HCT116 (cell line): ENCODE measurements at regions not wholly inside any gene's neighbourhood (a gene's known extent, or its start where the extent isn't known, plus 50 kb on each side); places are given as distances from the start of the nearest gene placed in this dataset.

Experiments used
- ATAC-seq: fragments of 200-7000 bp; cut with Tn5 transposase; 2 replicates; pipeline ENCODE4 v1.9.1; 2020; ENCODE audit warnings: mild to moderate bottlenecking, moderate library complexity
- BruUV-seq: library from RNA; stranded (reverse); fragments of 400-500 nt; replicated peaks from 2 replicates; lab custom pipeline; 2021; lab: Mats Ljungman, UMichigan
- CTCF ChIA-PET: fragments of 300-600 bp; sonication (Branson Sonifier 250); formaldehyde crosslinking; loops from one replicate; lab custom pipeline; 2021; ENCODE audit warnings: antibody characterized with exemption; lab: Charles Lee
- POLR2A ChIA-PET: fragments of 300-600, 350-600 bp; sonication (Branson Sonifier 250); formaldehyde crosslinking; loops from one replicate; lab custom pipeline; 2021; ENCODE audit warnings: antibody characterized with exemption; lab: Charles Lee
- RAD21 ChIA-PET, 2 experiments: fragments of 300-600 bp; sonication (Branson Sonifier 250); formaldehyde crosslinking; loops; one replicate each; lab custom pipeline; 2023; ENCODE audit warnings: low total read pairs in 2 of 2; ENCODE audit not compliant: uncharacterized antibody in 2 of 2, unreplicated experiment in 2 of 2, low non-redundant PET in 1 of 2; lab: Charles Lee
- DNase-seq: peaks from one replicate; pipeline ENCODE4 v3.0.0-alpha.2; 2010; ENCODE audit warnings: low read depth, low spot score
- H2AFZ ChIP-seq: fragments of 200-600 bp; shearing (Covaris generic), sonication (generic); 2 replicates; pipeline ENCODE4 v1.6.1; 2017; ENCODE audit warnings: low read depth, mixed run types, mixed read lengths, antibody characterized with exemption, low read length; ENCODE audit not compliant: poor library complexity, severe bottlenecking
- H3K27ac ChIP-seq: 2 replicates; pipeline ENCODE4 v1.5.1; 2012; ENCODE audit warnings: low read depth, low read length
- H3K27me3 ChIP-seq: fragments of 200-600 bp; sonication (generic); 2 replicates; pipeline ENCODE4 v1.6.1; 2016; ENCODE audit warnings: mixed run types, low read length, mixed read lengths; ENCODE audit not compliant: insufficient read depth
- H3K36me3 ChIP-seq, 2 experiments: fragments of 200-500 bp in 1 of 2; fragments of 200-600 bp in 1 of 2; sonication (Bioruptor generic) in 1 of 2; sonication (generic) in 1 of 2; 2 replicates each; pipeline versions ENCODE4 v1.5.1 to v1.6.1; 2014 to 2016; ENCODE audit warnings: low read length in 2 of 2, inconsistent platforms in 1 of 2, mixed read lengths in 1 of 2, mixed run types in 1 of 2; ENCODE audit not compliant: insufficient read depth in 2 of 2, control insufficient read depth in 1 of 2
- H3K4me1 ChIP-seq, 2 experiments: fragments of 200-600 bp in 1 of 2; sonication (generic) in 1 of 2; 2 replicates each; pipeline versions ENCODE4 v1.5.1 to v1.6.1; 2012 to 2017; ENCODE audit warnings: low read length in 2 of 2, inconsistent platforms in 1 of 2, mild to moderate bottlenecking in 1 of 2, mixed read lengths in 1 of 2, mixed run types in 1 of 2, moderate library complexity in 1 of 2; ENCODE audit not compliant: insufficient read depth in 2 of 2, control insufficient read depth in 1 of 2
- H3K4me2 ChIP-seq: fragments of 200-600 bp; sonication (generic); 2 replicates; pipeline ENCODE4 v1.6.1; 2017; ENCODE audit warnings: mixed run types, low read length, mixed read lengths
- H3K4me3 ChIP-seq, 2 experiments: fragments of 200-600 bp in 1 of 2; sonication (generic) in 1 of 2; replicated peaks in 1 of 2; 2 replicates each; pipeline ENCODE4 v1.5.1; 2011 to 2016; ENCODE audit warnings: low read length in 2 of 2, control low read depth in 1 of 2, low read depth in 1 of 2, mild to moderate bottlenecking in 1 of 2, mixed read lengths in 1 of 2, mixed run types in 1 of 2
- H3K79me2 ChIP-seq: fragments of 200-600 bp; sonication (generic); 2 replicates; pipeline ENCODE4 v1.6.1; 2017; ENCODE audit warnings: mild to moderate bottlenecking, mixed run types, low read length, moderate library complexity, mixed read lengths; ENCODE audit not compliant: insufficient read depth
- H3K9ac ChIP-seq: fragments of 200-600 bp; sonication (generic); 2 replicates; pipeline ENCODE4 v1.6.1; 2016; ENCODE audit warnings: low read length, mixed read lengths
- H3K9me2 ChIP-seq: fragments of 200-600 bp; sonication (generic), shearing (Covaris generic); 2 replicates; pipeline ENCODE4 v1.6.1; 2017; ENCODE audit warnings: mixed run types, mild to moderate bottlenecking, moderate library complexity; ENCODE audit not compliant: insufficient read depth
- H3K9me3 ChIP-seq, 2 experiments: fragments of 200-500 bp in 1 of 2; fragments of 200-600 bp in 1 of 2; sonication (Bioruptor generic) in 1 of 2; sonication (generic) in 1 of 2; 2 replicates each; pipeline ENCODE4 v1.6.1; 2014 to 2017; ENCODE audit warnings: low read length in 2 of 2, mixed read lengths in 2 of 2, inconsistent platforms in 1 of 2, low read depth in 1 of 2, mild to moderate bottlenecking in 1 of 2, mixed run types in 1 of 2, moderate library complexity in 1 of 2; ENCODE audit not compliant: control insufficient read depth in 1 of 2, insufficient read depth in 1 of 2
- H4K20me1 ChIP-seq: fragments of 200-600 bp; sonication (generic), shearing (Covaris generic); 2 replicates; pipeline ENCODE4 v1.6.1; 2017; ENCODE audit warnings: mixed run types, mild to moderate bottlenecking, moderate library complexity; ENCODE audit not compliant: insufficient read depth
- ATF3 ChIP-seq: IDR thresholded peaks from 2 replicates; pipeline ENCODE4 v1.6.1; 2012
- CBX3 ChIP-seq: IDR thresholded peaks from 2 replicates; pipeline ENCODE4 v1.6.1; 2012; ENCODE audit warnings: low read depth
- CEBPB ChIP-seq: IDR thresholded peaks from 2 replicates; pipeline ENCODE4 v1.6.1; 2012; ENCODE audit warnings: low read depth
- CTCF ChIP-seq, 3 experiments: fragments of 200-600 bp in 1 of 3; sonication (generic) in 1 of 3; IDR thresholded peaks in 2 of 3; conservative IDR thresholded peaks in 1 of 3; 2 replicates each; pipeline ENCODE4 v1.5.1; 2012 to 2017; ENCODE audit warnings: low read depth in 2 of 3, low read length in 2 of 3, antibody characterized with exemption in 1 of 3, borderline replicate concordance in 1 of 3, control low read depth in 1 of 3, mild to moderate bottlenecking in 1 of 3, mixed read lengths in 1 of 3, mixed run types in 1 of 3, moderate library complexity in 1 of 3; ENCODE audit not compliant: insufficient read depth in 1 of 3
- EGR1 ChIP-seq: IDR thresholded peaks from 2 replicates; pipeline ENCODE4 v1.6.1; 2012; ENCODE audit warnings: low read depth
- ELF1 ChIP-seq: IDR thresholded peaks from 2 replicates; pipeline ENCODE4 v1.6.1; 2012; ENCODE audit warnings: low read depth, borderline replicate concordance
- EZH2phosphoT487 ChIP-seq: fragments of 200-600 bp; IDR thresholded peaks from 2 replicates; pipeline ENCODE4 v1.6.1; 2018; ENCODE audit warnings: antibody characterized with exemption, borderline replicate concordance
- FOSL1 ChIP-seq: IDR thresholded peaks from 2 replicates; pipeline ENCODE4 v1.6.1; 2012; ENCODE audit warnings: low read depth
- JUND ChIP-seq: IDR thresholded peaks from 2 replicates; pipeline ENCODE4 v1.6.1; 2012
- MAX ChIP-seq: IDR thresholded peaks from 2 replicates; pipeline ENCODE4 v1.6.1; 2012
- POLR2A ChIP-seq: IDR thresholded peaks from 2 replicates; pipeline ENCODE4 v1.7.0; 2011; ENCODE audit warnings: borderline replicate concordance; ENCODE audit not compliant: insufficient read depth, insufficient read length; ENCODE audit errors: extremely low read depth
- POLR2AphosphoS5 ChIP-seq: IDR thresholded peaks from 2 replicates; pipeline ENCODE4 v1.6.1; 2011; ENCODE audit warnings: mild to moderate bottlenecking, low read depth, low read length, moderate library complexity
- RAD21 ChIP-seq: IDR thresholded peaks from 2 replicates; pipeline ENCODE4 v1.6.1; 2012; ENCODE audit warnings: low read depth, mild to moderate bottlenecking
- REST ChIP-seq: IDR thresholded peaks from 2 replicates; pipeline ENCODE4 v1.6.1; 2012; ENCODE audit warnings: low read depth
- SIN3A ChIP-seq: IDR thresholded peaks from 2 replicates; pipeline ENCODE4 v1.6.1; 2012; ENCODE audit warnings: low read depth
- SP1 ChIP-seq: IDR thresholded peaks from 2 replicates; pipeline ENCODE4 v1.6.1; 2012; ENCODE audit warnings: low read depth
- TCF7L2 ChIP-seq: IDR thresholded peaks from 2 replicates; pipeline ENCODE4 v1.7.0; 2011; ENCODE audit warnings: borderline replicate concordance, inconsistent platforms; ENCODE audit not compliant: insufficient read depth, insufficient read length; ENCODE audit errors: extremely low read depth
- YY1 ChIP-seq: IDR thresholded peaks from 2 replicates; pipeline ENCODE4 v1.6.1; 2011; ENCODE audit warnings: low read length, low read depth, moderate library complexity, mild to moderate bottlenecking; ENCODE audit not compliant: insufficient replicate concordance; ENCODE audit errors: extremely low read depth
- ZBTB33 ChIP-seq: IDR thresholded peaks from 2 replicates; pipeline ENCODE4 v1.6.1; 2011; ENCODE audit warnings: mild to moderate bottlenecking, low read length, moderate library complexity; ENCODE audit not compliant: insufficient replicate concordance; ENCODE audit errors: extremely low read depth
- ZFX ChIP-seq: fragments of 450-650 bp; IDR thresholded peaks from 2 replicates; pipeline ENCODE4 v1.6.1; 2017
- intact Hi-C: fragments of 100-400 bp; cut with micrococcal nuclease; formaldehyde crosslinking; loops from 2 replicates; pipeline ENCODE4 v1.10.0; 2022

GRCh38 chr3:137172728-137173127 is 214.9 kb downstream of the IL20RB start:
- POLR2A ChIA-PET, result no interaction called here
- no peaks in the 10 kb centered on the region for H3K36me3 ChIP-seq

More at GRCh38 chr3:137172728-137173127, 214.9 kb downstream of the IL20RB start:
- ChIA-PET RAD21 (no interaction called here), CTCF (no interaction called here)
- BruUV-seq, result no TSS peak
- Histone ChIP-seq H3K79me2 (no peaks in the 10 kb centered on the region), H4K20me1 (no peaks in the 10 kb centered on the region), H3K9me3 (no peaks in the 10 kb centered on the region), H3K4me3 (no peak overlapping the region), H3K4me1 (no peaks in the 10 kb centered on the region), H3K4me2 (no peak overlapping the region), H2AFZ (no peak overlapping the region), H3K9me2 (no peaks in the 10 kb centered on the region), H3K27ac (no peak overlapping the region), H3K27me3 (no peaks in the 10 kb centered on the region; the same call in 1 of the 2 replicates), H3K9ac (no peak overlapping the region)
- ATAC-seq, result no peak
- TF ChIP-seq MAX, result no peak
- TF ChIP-seq POLR2A, result no peak
- TF ChIP-seq POLR2AphosphoS5, result no peak
- TF ChIP-seq ATF3, result no peak
- no peak for TF ChIP-seq TCF7L2
- TF ChIP-seq ZBTB33, result no peak
- no peak for TF ChIP-seq EZH2phosphoT487
- TF ChIP-seq SP1, result no peak
- no peak for TF ChIP-seq REST
- TF ChIP-seq JUND, result no peak
- TF ChIP-seq FOSL1, result no peak
- no peak for TF ChIP-seq CBX3
- TF ChIP-seq SIN3A, result no peak
- no peak for TF ChIP-seq EGR1
- no peak for TF ChIP-seq RAD21
- TF ChIP-seq CTCF (IDR thresholded peaks at IDR 0.05 in 2 of 3, conservative IDR thresholded peaks at IDR 0.05 in 1 of 3; ENCODE audit: borderline replicate concordance in 1 of 3, insufficient read depth in 1 of 3, low read depth in 2 of 3, low read length in 2 of 3), result no peak
- TF ChIP-seq CEBPB, result no peak
- TF ChIP-seq ZFX, result no peak
- TF ChIP-seq ELF1, result no peak
- TF ChIP-seq YY1, result no peak
- intact Hi-C loops, result no loop called here
- DNase-seq, result no peak
